GM20431 (cell line): ENCODE measurements at regions not wholly inside any gene's neighbourhood (a gene's known extent, or its start where the extent isn't known, plus 50 kb on each side); places are given as distances from the start of the nearest gene placed in this dataset.

Experiments
- in situ Hi-C: fragments of 300-500 bp; cut with MseI, MboI; formaldehyde crosslinking; loops from one replicate; pipeline ENCODE4 v1.15.0; 2020; ENCODE audit warnings: low sequenced_read_pairs; ENCODE audit not compliant: unreplicated experiment

GRCh38 chr11:28735511-28735910 lies 627.3 kb downstream of the METTL15 start:
- in situ Hi-C loops = no loop called here

GRCh38 chr11:28730889-28731288 lies 622.7 kb downstream of the METTL15 start:
- in situ Hi-C loops = no loop called here

GRCh38 chr11:28730336-28730735 lies 622.1 kb downstream of the METTL15 start:
- in situ Hi-C loops = no loop called here

- in situ Hi-C loops = no loop called here
Observed at GRCh38 chr11:28729339-28729738, 621.2 kb downstream of the METTL15 start.

- in situ Hi-C loops = no loop called here
Observed at GRCh38 chr11:28728666-28729065, 620.5 kb downstream of the METTL15 start.

GRCh38 chr11:28727254-28727653 lies 619.1 kb downstream of the METTL15 start:
- in situ Hi-C loops = no loop called here

- in situ Hi-C loops = no loop called here
Observed at GRCh38 chr11:28726432-28726831, 618.2 kb downstream of the METTL15 start.

- in situ Hi-C loops = loop anchor here (25.0 kb wide), 1 partner anchor 1028 kb away; no protein-coding TSS in a partner anchor
Observed at GRCh38 chr11:28715726-28716125, 607.5 kb downstream of the METTL15 start.

GRCh38 chr11:28713850-28714249 lies 605.7 kb downstream of the METTL15 start:
- in situ Hi-C loops = loop anchor here (25.0 kb wide), 1 partner anchor 1027 kb away; no protein-coding TSS in a partner anchor

GRCh38 chr11:28708075-28708474 lies 599.9 kb downstream of the METTL15 start:
- in situ Hi-C loops = loop anchor here (25.0 kb wide), 1 partner anchor 1021 kb away; no protein-coding TSS in a partner anchor

GRCh38 chr11:28704801-28705200 lies 596.6 kb downstream of the METTL15 start:
- in situ Hi-C loops = loop anchor here (25.0 kb wide), 1 partner anchor 1018 kb away; no protein-coding TSS in a partner anchor

- in situ Hi-C loops = loop anchor here (25.0 kb wide), 1 partner anchor 1016 kb away; no protein-coding TSS in a partner anchor
Observed at GRCh38 chr11:28703371-28703770, 595.2 kb downstream of the METTL15 start.

- in situ Hi-C loops = loop anchor here (25.0 kb wide), 1 partner anchor 1016 kb away; no protein-coding TSS in a partner anchor
Observed at GRCh38 chr11:28702871-28703270, 594.7 kb downstream of the METTL15 start.

GRCh38 chr11:28702450-28702790 lies 594.2 kb downstream of the METTL15 start:
- in situ Hi-C loops = loop anchor here (25.0 kb wide), 1 partner anchor 1015 kb away; no protein-coding TSS in a partner anchor

- in situ Hi-C loops = loop anchor here (25.0 kb wide), 1 partner anchor 1015 kb away; no protein-coding TSS in a partner anchor
Observed at GRCh38 chr11:28701760-28702449, 593.7 kb downstream of the METTL15 start.

- in situ Hi-C loops = loop anchor here (25.0 kb wide), 1 partner anchor 1012 kb away; no protein-coding TSS in a partner anchor
Observed at GRCh38 chr11:28699701-28700100, 591.5 kb downstream of the METTL15 start.

GRCh38 chr11:28697920-28698827 lies 590.0 kb downstream of the METTL15 start:
- in situ Hi-C loops = no loop called here

- in situ Hi-C loops = no loop called here
Observed at GRCh38 chr11:28696591-28696990, 588.4 kb downstream of the METTL15 start.

- in situ Hi-C loops = no loop called here
Observed at GRCh38 chr11:28690746-28691145, 582.6 kb downstream of the METTL15 start.

GRCh38 chr11:28684011-28684586 lies 575.9 kb downstream of the METTL15 start:
- in situ Hi-C loops = no loop called here
